Activated CD4-positive, alpha-beta T cell treated with anti-CD3 and anti-CD28 coated beads, Interleukin-2, amount 50 U/mL, for 1 hour (primary cell): ENCODE measurements at regions not wholly inside any gene's neighbourhood (a gene's known extent, or its start where the extent isn't known, plus 50 kb on each side); places are given as distances from the start of the nearest gene placed in this dataset.

ENCODE experiments used
- DNase-seq: peaks from one replicate; pipeline ENCODE4 v3.0.0-alpha.2; 2020

DNA sequence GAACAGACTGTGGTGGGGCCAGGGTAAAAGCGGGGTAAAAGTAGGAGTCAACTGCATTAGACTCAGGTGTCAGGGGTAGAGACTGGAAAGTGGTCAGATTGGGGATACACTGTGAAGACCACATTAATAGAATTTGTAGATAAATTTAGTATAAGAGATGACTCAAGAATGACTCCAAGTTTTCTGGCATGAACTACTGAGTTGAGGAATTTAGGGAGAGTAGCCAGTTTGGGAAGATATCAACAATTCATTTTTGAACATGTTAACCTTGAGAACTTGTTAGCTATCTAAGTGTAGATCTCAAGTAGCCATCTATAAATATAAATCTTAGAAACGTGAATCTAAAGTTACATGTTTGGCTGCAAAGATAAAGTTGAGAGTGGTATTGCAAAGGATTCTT is 206.9 kb upstream of the HCCS start:
- DNase-seq: no peak

DNA sequence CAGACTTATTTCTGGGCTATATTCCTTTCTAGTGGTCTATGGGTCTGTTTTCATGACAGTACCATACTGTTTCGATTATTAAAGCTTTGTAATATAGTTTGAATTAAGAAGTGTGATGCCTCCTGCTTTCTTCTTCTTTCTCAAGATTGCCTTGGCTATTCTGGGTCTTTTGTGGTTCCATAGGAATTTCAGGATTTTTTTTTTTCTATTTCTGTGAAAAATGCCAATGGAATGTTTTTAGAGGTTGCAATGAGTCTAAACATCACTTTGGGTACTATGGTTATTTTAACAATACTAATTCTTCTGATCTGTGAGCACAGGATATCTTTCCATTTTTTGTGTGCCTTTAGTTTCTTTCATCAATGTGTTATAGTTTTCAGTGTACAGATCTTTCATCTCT is 204.3 kb upstream of the HCCS start:
- no peak for DNase-seq

DNA sequence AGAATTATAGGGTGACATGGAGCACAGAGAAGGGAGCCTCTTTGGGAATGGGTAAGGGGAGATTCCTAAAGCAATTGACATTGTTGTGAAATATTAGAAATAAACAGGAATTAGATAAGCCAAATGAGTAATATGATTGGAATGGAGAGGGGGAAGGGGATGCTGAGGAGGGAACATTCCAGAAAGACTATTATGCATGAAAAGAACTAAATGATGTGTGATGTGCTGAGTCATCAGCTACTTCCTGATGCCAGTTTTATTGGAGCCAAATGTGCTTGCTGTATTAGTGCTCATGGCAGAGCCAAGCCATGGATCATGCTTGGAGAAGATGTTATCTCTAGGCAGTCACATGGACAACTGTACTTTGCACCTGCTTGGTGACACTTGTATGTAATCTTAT is 189.0 kb upstream of the HCCS start:
- DNase-seq: no peak

DNA sequence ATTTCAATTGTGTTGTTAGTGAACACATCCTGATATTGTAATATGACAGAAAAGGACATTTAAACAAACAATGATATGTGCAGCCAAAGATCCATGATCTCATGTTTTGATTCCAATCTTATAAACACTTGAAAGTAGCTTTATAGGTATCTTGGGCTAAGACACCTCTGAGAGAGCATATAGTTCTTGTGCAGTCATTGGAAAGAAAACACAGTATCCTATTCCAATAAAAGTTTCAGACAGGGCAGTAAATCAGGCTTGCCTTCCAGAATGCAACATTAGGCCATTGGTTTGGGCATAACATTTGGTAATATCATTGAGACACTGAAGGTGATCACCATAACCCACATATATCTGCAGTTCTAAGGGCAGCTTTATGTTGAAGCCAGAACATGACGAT is 188.3 kb upstream of the HCCS start:
- no peak for DNase-seq

DNA sequence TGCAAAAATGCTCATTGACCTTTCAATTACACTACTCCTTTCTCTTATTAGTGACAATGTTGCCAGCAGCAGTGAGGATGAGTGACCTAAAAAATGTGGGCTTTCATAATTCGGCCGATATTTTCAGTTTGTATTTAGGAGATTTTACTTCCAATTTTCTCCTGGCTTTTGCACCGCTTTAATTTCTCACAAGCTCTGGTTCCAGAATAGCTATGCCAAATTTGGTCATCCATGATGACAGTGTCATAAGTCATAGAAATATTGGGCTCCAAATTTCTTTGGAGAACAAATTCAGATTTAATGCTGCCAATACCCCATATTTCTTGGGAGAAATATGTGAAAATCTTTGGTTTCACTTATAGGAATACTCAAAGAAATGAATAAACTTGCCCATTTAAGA is 187.7 kb upstream of the HCCS start:
- DNase-seq: no peak

DNA sequence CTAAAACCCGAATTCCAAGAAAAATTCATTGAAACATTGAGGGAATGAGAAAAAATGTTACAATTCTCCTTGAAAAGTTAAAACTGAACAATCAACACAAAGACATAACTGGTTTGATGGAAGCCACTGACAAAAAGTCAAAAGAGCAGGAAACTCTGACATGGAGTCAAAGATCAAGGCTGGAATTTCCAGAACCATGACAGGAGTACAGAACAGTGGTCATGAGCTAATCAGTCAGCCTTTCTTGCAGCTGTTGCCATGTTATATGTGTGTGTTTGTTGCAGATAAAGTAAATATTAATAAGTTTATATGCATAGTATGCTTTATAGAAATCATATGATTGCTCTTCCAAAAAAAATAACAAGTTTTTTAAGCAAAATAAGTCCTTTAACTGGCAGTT is 184.7 kb upstream of the HCCS start:
- DNase-seq: no peak

DNA sequence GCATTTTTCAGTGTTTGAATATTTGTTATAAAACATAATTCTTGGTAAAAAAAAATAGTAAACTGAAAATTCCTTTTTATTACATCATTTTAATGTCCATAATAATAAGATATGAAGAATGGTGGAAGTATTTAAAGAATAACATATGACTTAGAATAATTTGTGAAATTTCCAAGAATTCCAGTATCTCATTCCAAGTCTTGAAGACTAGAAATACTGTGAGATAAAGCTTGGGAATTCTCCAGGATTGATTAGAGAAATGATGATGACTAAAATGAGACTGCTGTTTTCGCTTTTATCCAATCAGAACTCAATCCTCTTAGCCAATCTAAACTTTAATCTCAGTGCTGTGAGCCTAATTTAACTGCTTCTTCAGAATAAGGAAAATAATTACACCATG is 184.2 kb upstream of the HCCS start:
- no peak for DNase-seq

DNA sequence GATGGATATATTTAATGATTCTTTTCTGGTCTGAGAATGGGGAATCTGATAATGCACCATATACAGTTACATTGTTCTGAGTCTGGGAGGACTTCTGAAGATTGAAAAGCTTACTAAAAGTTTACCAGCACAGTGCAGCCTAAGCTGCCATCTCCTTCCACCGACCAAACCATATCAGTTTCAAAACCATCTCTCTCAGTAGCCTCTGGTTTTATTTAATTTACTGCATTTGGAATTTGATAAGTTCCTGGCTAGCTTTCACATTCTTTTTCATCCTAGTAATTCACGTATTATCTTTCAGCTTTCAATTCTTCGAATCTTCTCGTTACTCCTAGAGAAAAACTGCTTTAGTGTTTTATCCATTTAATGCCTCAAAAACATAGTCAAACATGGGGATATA is 181.4 kb upstream of the HCCS start:
- no peak for DNase-seq

DNA sequence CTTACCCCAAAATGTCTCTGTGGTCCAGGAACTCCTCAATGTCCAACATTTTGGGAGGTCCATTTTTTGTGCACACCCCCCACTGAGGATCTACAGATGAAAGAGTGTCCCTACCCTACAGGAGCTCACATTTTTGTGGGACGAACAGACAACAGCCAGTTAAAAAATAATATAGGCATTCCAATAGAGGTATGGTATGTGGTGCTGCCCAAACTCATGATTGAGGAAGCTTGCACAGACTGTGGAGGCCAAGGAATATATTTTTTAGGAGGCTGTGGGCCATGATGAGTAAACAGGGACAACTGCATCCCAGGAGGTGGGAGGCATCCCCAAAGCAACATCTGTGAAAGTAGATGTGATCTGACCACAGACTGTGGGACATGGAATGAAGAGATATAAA is 181.0 kb upstream of the HCCS start:
- DNase-seq: no peak

DNA sequence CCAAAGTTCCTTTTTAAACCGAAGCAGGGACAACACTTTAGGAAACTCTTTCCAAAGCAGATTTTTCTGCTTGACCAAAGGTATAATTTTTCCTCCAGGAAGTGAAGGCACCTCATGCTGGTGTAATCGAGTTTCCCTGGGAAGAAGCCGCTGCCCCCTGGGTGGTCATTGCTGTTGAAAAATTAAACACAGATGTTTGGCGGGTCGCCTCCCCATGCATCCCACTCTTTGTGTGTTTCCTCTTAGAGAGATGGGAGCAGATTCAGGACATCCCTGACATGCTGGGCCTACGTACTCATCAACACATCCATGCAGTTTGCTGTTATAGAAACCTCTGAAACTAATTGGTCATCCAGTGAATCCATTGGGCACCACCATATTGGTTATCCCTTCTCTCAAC is 179.2 kb upstream of the HCCS start:
- no peak for DNase-seq

DNA sequence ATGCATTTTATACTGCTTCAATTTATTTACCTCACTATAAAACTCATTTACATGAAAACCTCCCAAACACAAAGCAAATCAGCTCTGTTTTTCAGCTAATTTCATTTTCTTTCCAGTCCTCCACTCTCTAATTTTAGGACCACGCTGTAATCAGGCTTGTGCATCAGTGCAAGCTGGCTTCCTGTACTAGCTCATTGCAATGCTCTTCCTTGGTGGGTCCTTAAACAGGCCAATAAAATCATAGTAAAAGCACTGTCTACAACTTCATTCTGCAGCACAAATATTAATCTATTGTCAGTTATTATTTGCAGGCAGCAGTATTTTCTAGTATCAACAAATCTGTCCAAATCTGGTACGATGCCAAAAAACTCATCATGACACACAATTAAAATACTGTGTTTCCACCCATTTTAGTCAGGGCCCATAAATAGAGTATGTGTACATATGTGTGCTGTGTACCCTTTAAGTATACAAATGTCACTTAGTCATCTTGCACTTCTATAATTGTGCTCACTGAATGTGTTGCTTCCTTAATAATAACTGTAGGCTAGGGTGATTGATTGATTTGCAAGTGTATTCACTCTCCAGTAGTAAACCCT is 178.2 kb upstream of the HCCS start:
- no peak for DNase-seq

DNA sequence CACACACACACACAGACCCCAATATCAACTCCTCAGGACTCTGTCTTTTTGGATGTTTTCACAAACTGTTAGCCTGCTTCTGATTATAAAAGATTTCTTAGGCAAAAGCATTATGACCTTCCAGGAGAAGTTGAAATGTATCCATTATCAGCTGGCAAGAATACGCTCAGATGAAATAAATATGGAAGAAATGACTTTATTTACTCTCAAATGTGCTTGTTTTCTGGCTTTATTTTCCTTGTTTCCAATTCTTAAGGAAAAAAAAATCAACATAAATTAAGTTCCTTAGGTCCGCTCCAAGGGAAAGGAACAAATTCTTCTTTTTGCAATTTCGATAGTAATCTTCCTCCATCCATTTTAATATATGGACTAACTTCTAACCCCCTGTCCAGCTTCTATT is 175.6 kb upstream of the HCCS start:
- DNase-seq: no peak

DNA sequence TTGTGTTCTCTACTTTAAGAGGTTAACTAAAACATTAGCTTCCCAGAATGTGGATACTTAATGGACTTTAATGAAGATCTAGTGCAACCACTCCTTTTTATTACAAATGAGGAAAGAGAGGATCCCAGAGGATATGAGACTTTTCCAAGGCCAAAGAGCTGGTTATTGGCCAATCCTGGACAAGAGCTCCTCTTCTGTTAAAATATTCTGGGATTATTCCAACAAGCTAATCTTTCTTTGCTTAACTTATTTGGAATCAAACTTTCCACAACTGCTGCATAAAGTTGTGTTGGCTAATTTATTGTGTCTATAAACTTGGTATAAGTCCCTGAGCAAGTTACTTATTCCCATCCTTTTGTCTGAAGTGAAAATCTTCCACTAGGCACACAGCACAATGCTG is 174.2 kb upstream of the HCCS start:
- no peak for DNase-seq

DNA sequence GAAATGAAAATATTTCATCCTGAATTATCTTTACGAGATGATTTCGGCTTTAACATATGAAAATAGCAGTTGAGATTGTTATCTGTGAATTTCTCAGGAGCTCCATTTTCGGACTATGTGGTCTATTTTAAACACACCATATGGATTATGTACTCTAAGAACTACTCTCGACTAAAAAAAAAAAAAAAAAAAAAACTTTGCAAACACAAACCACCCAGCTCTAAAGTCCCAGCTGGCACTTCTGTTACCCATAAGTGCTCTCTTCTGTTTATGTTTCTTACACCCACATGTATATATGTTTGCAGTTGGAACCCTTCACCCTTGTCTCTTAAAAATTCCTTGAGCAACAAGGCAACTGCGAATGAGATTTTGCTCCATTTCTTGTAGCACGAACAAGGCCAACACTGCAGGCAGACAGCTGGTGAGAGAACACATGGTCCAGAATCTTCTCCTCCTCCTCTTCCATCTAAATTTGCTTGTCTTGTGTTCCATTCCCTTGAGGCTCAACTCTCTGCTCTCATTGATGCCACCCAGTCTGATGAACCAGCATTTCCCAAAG is 172.7 kb upstream of the HCCS start:
- DNase-seq: no peak

DNA sequence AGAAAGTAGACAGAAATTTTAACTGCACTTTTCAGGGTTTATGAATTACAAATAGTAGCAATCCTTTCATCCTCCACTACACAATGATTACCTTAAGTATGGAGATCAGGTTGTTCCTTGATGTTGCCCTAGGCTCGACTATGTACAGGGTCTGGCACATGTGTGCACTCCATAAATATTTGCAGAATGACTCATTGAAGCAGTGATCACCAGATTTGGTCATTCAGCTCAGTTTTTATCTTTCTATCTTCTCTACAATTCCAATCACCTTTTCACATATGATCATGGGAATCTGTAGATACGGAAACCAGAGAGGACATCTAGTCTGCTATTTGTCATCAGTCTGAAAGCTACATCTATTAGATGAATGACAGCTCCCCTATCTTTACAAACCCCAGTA is 171.7 kb upstream of the HCCS start:
- no peak for DNase-seq

DNA sequence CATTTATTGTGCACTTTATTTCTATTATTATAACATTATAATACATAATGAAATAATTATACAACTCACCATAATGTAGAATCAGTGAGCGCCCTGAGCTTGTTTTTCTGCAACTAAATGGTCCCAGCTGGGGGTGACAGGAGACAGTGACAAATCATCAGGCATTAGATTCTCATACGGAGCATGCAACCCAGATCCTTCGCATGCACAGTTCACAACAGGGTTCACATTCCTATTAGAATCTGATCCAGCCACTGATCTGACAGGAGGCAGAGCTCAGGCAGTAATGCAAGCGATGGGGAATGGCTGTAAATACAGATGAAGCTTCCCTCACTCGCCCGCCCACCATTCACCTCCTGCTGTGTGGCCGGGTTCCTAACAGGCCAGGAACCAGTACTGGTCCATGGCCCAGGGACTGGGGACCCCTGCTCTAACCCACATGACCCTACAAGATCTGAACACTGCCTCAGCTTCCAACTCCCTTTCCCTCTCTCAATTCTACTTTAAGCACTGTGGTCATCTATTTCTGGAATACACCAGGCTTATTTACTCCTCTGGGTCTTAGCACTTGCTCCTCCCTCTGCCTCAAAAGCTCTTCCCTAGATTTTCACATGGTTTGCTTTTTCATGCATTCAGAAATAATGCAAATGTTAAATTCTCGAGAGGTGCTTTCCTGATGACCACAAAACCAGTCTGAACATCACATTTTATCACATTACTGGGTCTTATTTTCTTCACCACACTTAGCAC is 166.8 kb upstream of the HCCS start:
- DNase-seq: no peak

DNA sequence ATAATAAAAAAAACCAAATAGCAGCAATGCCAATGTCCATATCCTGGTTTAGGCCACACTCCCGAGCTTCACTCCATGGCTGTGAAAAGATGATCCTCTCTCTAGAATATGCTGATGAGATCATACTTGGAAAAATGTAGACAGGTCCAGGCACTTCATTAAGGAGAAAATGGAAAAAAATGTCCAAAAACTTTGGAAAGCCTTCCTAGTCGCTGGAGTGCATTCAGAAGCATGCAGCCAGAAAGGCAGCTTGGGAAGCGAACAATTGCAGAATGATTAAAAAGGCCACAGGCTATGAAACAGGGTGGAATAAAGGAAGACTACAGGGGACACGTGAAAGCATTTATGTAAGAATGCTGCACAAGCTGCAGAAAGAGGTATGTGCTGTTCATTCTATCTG is 165.6 kb upstream of the HCCS start:
- DNase-seq: no peak

DNA sequence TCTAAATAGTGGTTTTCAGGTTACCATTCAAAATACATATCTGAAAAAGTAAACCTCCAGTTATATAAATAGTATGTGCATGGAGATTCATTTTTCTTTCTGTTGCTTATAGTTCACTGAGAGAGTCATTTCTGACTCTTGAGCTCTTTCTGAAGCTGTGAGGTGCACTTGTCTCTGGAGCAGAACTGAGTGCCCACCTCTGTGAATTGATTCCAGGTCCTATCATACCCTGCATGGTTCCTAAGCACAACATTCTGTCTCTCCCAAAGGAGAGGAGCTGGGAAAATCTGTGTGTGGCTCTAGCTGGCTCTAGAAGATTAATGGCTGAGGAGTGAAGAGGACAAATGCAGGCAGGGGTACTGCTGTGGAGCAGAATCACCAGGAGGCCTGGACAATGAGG is 161.6 kb upstream of the HCCS start:
- DNase-seq: no peak

DNA sequence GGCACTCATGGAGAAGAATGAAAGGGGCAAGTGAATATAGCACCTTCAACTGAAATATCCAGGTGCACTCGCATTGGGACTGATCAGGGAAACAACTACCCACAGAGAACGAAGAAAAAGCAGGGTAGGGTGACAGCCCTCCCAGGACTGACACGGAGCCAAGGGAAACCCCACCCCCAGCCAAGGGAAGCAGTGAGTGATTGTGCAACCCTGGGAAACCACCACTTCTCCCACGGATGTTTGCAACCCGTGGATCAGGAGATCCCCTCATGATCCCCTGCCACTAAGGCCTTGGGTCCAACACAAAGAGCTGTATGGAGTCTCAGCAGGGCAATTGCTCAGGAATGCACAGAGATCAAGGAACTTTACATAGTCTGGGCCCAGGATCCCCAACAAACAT is 158.5 kb upstream of the HCCS start:
- DNase-seq: no peak

DNA sequence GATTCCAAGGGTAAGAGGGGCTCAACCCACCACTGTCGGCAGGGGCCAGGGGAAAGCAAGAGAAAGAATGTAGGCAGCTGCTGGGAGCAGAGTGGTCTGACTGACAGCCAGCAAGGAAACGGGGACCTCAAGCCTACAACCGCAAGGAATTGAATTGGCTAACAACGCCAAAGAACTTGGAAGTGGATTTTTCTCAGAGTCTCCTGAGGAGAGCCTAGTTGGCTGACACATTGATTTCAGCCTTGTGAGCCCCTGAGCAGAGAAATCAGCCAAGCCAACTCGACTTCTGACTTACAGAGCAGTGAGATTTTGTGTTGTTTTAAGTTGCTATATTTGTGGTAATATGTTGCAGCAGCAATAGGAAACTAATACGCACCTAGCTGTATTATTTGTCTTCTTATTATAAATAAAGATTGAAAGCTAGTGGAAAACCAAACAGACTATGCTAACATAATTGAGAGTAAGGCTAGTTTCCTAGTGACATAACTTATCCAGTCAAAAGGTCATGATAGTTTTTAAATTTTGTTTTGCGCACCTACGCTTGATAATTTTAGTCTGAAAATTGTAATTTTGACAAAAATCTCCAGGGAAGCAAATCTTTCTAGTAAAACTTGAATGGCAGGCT is 145.8 kb upstream of the HCCS start:
- no peak for DNase-seq

DNA sequence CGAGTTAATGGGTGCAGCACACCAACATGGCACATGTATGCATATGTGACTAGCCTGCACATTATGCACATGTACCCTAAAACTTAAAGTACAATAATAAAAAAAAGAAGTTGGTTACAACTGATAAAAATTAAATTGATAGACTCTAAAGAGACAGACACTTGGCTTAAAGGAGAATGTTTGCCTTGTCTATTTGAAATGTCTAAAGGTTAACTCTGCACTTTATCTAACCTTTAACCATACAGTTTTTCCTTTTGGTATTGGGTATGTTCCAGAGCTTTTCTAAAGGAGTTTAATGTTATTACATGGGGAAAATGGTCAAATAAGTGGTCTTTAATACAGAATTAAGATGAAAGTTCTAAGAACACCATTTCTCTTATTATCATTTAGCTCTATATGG is 145.1 kb upstream of the HCCS start:
- no peak for DNase-seq

DNA sequence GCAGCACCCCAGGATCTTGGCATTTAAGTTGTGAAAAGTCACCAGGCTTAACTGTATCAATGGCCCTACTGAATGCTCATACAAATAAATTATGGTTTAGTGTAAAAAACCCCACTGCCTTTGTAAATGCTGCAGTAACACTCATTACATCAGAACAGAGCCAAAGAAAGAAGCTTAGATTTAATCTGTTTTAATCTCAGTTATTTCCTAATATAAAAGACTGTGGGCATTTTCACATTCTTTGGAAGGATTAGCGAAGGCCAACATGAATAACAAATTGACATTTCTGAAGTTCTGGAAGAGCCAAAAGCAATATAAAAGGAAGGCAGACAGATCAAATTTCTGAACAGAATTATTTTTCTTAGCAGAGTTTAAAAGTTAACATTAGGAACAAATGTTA is 140.0 kb upstream of the HCCS start:
- no peak for DNase-seq

DNA sequence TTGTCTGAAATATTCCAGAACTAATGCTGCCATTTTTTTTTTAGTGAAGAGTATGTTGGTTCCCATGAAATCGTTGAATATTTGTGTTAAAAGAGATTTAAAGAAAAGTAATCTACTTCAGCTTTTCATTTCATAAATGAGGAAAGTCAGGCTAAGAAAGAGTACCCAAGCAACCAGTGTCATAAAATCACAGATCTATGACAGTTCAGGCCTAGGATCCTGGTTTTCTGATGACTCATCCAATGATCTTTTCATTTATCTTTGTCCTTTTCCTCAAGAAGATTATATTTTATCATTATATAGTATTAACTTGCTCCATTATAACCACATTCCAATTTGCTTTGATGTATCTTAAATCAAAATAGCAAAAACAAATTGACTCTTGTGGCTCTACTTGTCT is 139.4 kb upstream of the HCCS start:
- DNase-seq: no peak

DNA sequence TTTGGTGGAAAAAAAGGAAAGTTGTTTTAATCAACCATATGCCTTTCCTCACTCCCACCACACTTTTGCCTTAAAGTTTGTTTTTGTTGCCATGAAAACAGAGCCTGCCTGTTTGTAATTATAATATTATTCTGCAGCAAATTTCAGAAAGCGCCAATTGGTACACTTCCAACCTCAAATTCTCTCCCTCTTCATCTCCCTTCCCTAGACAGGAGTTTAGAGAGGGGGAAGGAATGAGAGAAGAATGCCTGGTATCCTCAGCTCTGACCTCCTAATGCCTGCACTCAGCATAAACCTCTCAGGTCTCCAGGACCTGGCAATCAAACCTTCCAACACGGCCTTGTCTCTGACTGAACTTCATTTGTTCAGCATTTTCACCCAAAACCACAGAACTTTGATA is 138.4 kb upstream of the HCCS start:
- DNase-seq: no peak

DNA sequence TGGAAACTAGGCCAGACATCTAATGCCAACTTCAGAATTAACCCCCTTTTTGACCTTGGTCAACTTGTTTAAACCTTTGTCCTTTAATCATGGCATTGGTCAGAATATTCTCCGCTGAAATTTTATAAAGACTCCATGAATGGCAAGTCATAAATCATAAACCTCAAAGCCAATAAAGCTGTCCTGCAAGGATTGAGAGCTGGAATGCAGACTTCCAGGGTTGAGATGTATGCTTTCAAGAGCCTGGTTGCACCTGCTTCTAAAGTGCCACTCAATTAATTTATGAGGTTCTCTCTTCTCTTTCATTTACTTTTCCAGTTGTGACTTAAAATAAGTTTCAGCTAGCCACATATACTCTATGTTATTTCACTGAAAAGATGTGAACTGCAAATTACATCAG is 136.2 kb upstream of the HCCS start:
- DNase-seq: no peak
